ENCODE measurements at regions not wholly inside any gene's neighbourhood (a gene's known extent, or its start where the extent isn't known, plus 50 kb on each side); places are given as distances from the start of the nearest gene placed in this dataset.
"Not testable (repeated sequence)": the region's sequence is repeated elsewhere in the genome, so short reads cannot be mapped to it uniquely, and the experiment has no call there.

- no peak overlapping the region for H3K4me3 ChIP-seq (replicated peaks; ENCODE audit: low read depth, low read length)
- DNase-seq (ENCODE audit: extremely low read depth, low read depth) = no peak
- TF ChIP-seq CTCF (IDR thresholded peaks at IDR 0.05; ENCODE audit: low read depth, low read length, missing control alignments) = no peak
These were observed 685.9 kb upstream of the CDH10 start for GRCh38 chr5:25330721-25331120.

GRCh38 chr5:25327172-25327571 is 682.4 kb upstream of the CDH10 start:
- DNase-seq (ENCODE audit: extremely low read depth, low read depth) = no peak
- TF ChIP-seq CTCF (IDR thresholded peaks at IDR 0.05; ENCODE audit: low read depth, low read length, missing control alignments) = no peak
- no peak overlapping the region for H3K4me3 ChIP-seq (replicated peaks; ENCODE audit: low read depth, low read length)

- DNase-seq (ENCODE audit: extremely low read depth, low read depth) = no peak
- no peak overlapping the region for H3K4me3 ChIP-seq (replicated peaks; ENCODE audit: low read depth, low read length)
- TF ChIP-seq CTCF (IDR thresholded peaks at IDR 0.05; ENCODE audit: low read depth, low read length, missing control alignments) = no peak
These were observed 657.1 kb upstream of the CDH10 start for GRCh38 chr5:25301836-25302235.

GRCh38 chr5:25295067-25295466 is 650.3 kb upstream of the CDH10 start:
- DNase-seq (ENCODE audit: extremely low read depth, low read depth) = no peak
- no peak for TF ChIP-seq CTCF (IDR thresholded peaks at IDR 0.05; ENCODE audit: low read depth, low read length, missing control alignments)
- no peak overlapping the region for H3K4me3 ChIP-seq (replicated peaks; ENCODE audit: low read depth, low read length)

DNA sequence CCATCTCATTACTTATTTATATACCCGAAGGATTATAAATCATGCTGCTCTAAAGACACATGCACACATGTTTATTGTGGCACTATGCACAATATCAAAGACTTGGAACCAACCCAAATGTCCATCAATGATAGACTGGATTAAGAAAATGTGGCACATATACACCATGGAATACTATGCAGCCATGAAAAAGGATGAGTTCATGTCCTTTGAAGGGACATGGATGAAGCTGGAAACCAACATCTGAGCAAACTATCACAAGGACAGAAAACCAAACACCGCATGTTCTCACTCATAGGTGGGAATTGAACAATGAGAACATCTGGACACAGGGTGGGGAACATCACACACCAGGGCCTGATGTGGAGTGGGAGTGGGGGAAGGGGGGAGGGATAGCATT is 645.0 kb upstream of the CDH10 start:
- not testable (repeated sequence) for DNase-seq (ENCODE audit: extremely low read depth, low read depth); H3K4me3 ChIP-seq (replicated peaks; ENCODE audit: low read depth, low read length)

DNA sequence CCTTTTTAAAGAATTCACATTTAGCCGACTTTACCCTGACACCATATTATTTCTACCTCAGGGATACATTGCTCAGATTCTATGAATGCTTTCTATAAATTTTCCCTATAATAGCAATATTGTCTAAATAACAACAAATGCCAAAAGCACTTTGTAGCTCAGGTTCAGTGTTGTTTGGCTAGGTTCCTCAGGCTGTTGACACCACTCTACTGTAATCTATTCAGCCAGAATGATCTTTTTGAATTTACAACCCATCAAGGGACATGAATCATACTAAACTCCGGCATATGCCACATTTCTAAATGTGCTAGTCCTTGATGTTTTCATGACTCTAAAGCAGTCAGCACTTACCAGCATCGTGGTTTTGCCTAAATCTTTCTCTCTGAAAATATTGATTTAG is 641.5 kb upstream of the CDH10 start:
- no peak for DNase-seq (ENCODE audit: extremely low read depth, low read depth)
- H3K4me3 ChIP-seq (replicated peaks; ENCODE audit: low read depth, low read length) = no peak overlapping the region

GRCh38 chr5:25285136-25285535 is 640.4 kb upstream of the CDH10 start:
- H3K4me3 ChIP-seq (replicated peaks; ENCODE audit: low read depth, low read length) = no peak overlapping the region
- DNase-seq (ENCODE audit: extremely low read depth, low read depth) = no peak
- TF ChIP-seq CTCF (IDR thresholded peaks at IDR 0.05; ENCODE audit: low read depth, low read length, missing control alignments) = no peak

More for the DNA sequence above, 641.5 kb upstream of the CDH10 start:
- TF ChIP-seq CTCF (IDR thresholded peaks at IDR 0.05; ENCODE audit: low read depth, low read length, missing control alignments) = no peak

DNA sequence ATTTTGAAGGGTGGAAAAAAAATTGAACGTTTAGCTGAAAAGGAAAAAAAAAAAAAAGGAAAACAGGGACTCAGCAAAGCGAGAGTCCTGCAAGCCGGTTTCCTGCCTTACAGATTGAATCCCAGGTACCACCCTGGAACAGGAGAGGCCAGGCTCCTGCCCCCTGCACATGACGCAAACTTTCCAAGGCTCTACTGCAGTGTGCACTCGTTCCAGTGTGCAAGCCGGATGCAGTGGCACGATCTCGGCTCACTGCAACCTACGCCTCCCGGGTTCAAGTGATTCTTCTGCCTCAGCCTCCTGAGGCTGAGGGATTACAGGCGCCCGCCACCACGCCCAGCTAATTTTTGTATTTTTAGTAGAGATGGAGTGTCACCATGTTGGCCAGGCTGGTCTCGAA is 618.7 kb upstream of the CDH10 start:
- DNase-seq (ENCODE audit: extremely low read depth, low read depth); H3K4me3 ChIP-seq (replicated peaks; ENCODE audit: low read depth, low read length): not testable (repeated sequence)

All from HFF-Myc (cell line).